Subcutaneous abdominal adipose tissue (tissue), 5 donors: ENCODE measurements at regions not wholly inside any gene's neighbourhood (a gene's known extent, or its start where the extent isn't known, plus 50 kb on each side); places are given as distances from the start of the nearest gene placed in this dataset.

Source experiments
- H3K27ac ChIP-seq: one replicate; pipeline ENCODE4 v1.7.0; 2013; ENCODE audit warnings: low read depth, mild to moderate bottlenecking, inconsistent platforms, low read length, moderate library complexity
- H3K27me3 ChIP-seq, 5 donors: one replicate each; pipeline ENCODE4 v1.7.0; 2013; ENCODE audit warnings: low read length in 5 of 5, inconsistent platforms in 1 of 5; ENCODE audit not compliant: control insufficient read depth in 5 of 5, insufficient read depth in 4 of 5
- H3K36me3 ChIP-seq, 5 donors: one replicate each; pipeline ENCODE4 v1.7.0; 2013; ENCODE audit warnings: low read length in 5 of 5; ENCODE audit not compliant: control insufficient read depth in 5 of 5, insufficient read depth in 5 of 5
- H3K4me1 ChIP-seq, 5 donors: one replicate each; pipeline ENCODE4 v1.7.0; 2013; ENCODE audit warnings: low read length in 5 of 5, mild to moderate bottlenecking in 3 of 5, moderate library complexity in 1 of 5; ENCODE audit not compliant: control insufficient read depth in 5 of 5, insufficient read depth in 5 of 5
- H3K4me3 ChIP-seq, 5 donors: one replicate each; pipeline ENCODE4 v1.7.0; 2013; ENCODE audit warnings: low read length in 5 of 5, low read depth in 1 of 5
- H3K9ac ChIP-seq, 5 donors: one replicate each; pipeline ENCODE4 v1.7.0; 2013; ENCODE audit warnings: low read length in 5 of 5, mild to moderate bottlenecking in 4 of 5, moderate library complexity in 3 of 5
- H3K9me3 ChIP-seq, 5 donors: one replicate each; pipeline ENCODE4 v1.7.0; 2013; ENCODE audit warnings: low read length in 5 of 5; ENCODE audit not compliant: control insufficient read depth in 5 of 5
- donor health status: healthy.
- donor health status: healthy.
- donor health status: healthy.
- donor health status: healthy.
- donor health status: healthy.

GRCh38 chr6:3513416-3513815 lies 56.6 kb upstream of the SLC22A23 start:
- peaks cover 0 to 15% (median 10%) of the 10 kb centered on the region in 5 donors for H3K4me1 ChIP-seq
- H3K9ac ChIP-seq, result no peak overlapping the region
- no peaks in the 10 kb centered on the region for H3K27me3 ChIP-seq
- no peak overlapping the region for H3K27ac ChIP-seq
- H3K36me3 ChIP-seq, result no peaks in the 10 kb centered on the region
- H3K4me3 ChIP-seq, result no peak overlapping the region
- H3K9me3 ChIP-seq, result no peaks in the 10 kb centered on the region

- no peaks in the 10 kb centered on the region for H3K27me3 ChIP-seq
- H3K9ac ChIP-seq, result no peak overlapping the region
- H3K36me3 ChIP-seq, result no peaks in the 10 kb centered on the region
- no peak overlapping the region for H3K27ac ChIP-seq
- H3K4me1 ChIP-seq, result peaks cover 0 to 10% (median 6%) of the 10 kb centered on the region in 5 donors
- H3K9me3 ChIP-seq, result no peaks in the 10 kb centered on the region
- H3K4me3 ChIP-seq, result no peak overlapping the region
Measured at GRCh38 chr6:3512832-3513231, 56.0 kb upstream of the SLC22A23 start.

- no peak overlapping the region for H3K4me3 ChIP-seq
- H3K27me3 ChIP-seq, result no peaks in the 10 kb centered on the region
- H3K9ac ChIP-seq, result no peak overlapping the region
- no peaks in the 10 kb centered on the region for H3K36me3 ChIP-seq
- no peak overlapping the region for H3K27ac ChIP-seq
- peaks cover 0 to 21% (median 16%) of the 10 kb centered on the region in 5 donors for H3K4me1 ChIP-seq
- H3K9me3 ChIP-seq, result no peaks in the 10 kb centered on the region
Measured at GRCh38 chr6:3510617-3511016, 53.8 kb upstream of the SLC22A23 start.

GRCh38 chr6:3510178-3510577 lies 53.3 kb upstream of the SLC22A23 start:
- Histone ChIP-seq H3K36me3 (no peaks in the 10 kb centered on the region), H3K9me3 (no peaks in the 10 kb centered on the region), H3K4me1 (peaks cover 0 to 25% (median 20%) of the 10 kb centered on the region in 5 donors), H3K9ac (no peak overlapping the region), H3K4me3 (no peak overlapping the region), H3K27ac (no peak overlapping the region), H3K27me3 (no peaks in the 10 kb centered on the region)

- Histone ChIP-seq H3K9ac (no peak overlapping the region), H3K36me3 (no peaks in the 10 kb centered on the region), H3K27ac (no peak overlapping the region)
Measured at GRCh38 chr6:3509336-3509735, 52.5 kb upstream of the SLC22A23 start.

GRCh38 chr6:3506751-3507383 lies 50.0 kb upstream of the SLC22A23 start:
- Histone ChIP-seq H3K4me1 (peaks cover 0 to 28% (median 22%) of the 10 kb centered on the region in 5 donors), H3K36me3 (no peaks in the 10 kb centered on the region), H3K27me3 (no peaks in the 10 kb centered on the region), H3K9me3 (peaks cover 0 to 3% (median 0%) of the 10 kb centered on the region in 5 donors), H3K27ac (peak overlapping the region; percentile 43), H3K9ac (no peak overlapping the region), H3K4me3 (no peak overlapping the region)

More at GRCh38 chr6:3509336-3509735, 52.5 kb upstream of the SLC22A23 start:
- H3K4me1 ChIP-seq, result peaks cover 0 to 27% (median 22%) of the 10 kb centered on the region in 5 donors
- H3K27me3 ChIP-seq, result no peaks in the 10 kb centered on the region
- H3K4me3 ChIP-seq, result no peak overlapping the region
- peaks cover 0 to 3% (median 0%) of the 10 kb centered on the region in 5 donors for H3K9me3 ChIP-seq
